ENCODE measurements at regions not wholly inside any gene's neighbourhood (a gene's known extent, or its start where the extent isn't known, plus 50 kb on each side); places are given as distances from the start of the nearest gene placed in this dataset.
A peak's percentile ranks its signal among the peaks of the same experiment; 100 is the strongest.

DNA sequence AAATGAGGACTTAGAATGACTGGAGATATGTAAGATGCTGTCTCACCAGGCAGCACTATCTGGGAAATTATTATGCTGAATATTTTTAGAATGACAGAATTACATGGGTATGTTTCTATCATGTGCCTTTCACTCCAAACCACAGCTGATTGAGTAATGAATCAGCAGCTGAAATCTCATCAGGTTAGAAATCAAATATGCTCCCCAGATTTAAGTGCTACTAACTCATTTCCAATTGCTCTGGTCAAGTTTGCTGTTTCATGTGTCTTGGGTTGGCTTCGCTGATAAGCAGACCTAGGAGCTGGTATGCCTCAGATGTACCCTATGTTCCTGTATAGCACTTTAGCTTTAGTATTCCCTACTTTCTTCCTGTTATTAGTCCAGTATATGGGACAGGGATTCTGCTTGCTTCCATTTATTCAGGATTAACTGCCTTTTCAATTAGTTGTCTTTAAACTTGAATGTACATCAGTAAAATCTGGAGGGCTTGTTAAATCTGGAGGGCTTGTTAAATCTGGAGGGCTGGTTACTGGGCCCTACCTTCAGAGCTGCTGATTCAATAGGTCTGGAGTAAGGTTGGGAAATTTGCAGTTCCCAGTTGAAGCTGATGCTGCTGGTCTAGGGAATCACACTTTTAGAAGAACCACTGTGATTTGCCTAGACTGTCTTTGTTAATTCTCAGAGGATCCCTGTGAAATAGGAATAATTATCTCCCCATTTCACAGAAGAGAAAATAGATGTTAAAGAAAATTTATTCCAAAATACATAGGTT lies 172.9 kb downstream of the DKK1 start:
- Mint-ChIP-seq H3K9me3 (no peaks in the 10 kb centered on the region), H3K4me3 (peak overlapping the region; percentile 44), H3K36me3 (ENCODE audit: low read depth) (peaks cover 6% of the 10 kb centered on the region), H3K4me1 (ENCODE audit: low read depth) (peaks cover 88% of the 10 kb centered on the region), H3K27me3 (ENCODE audit: insufficient read depth) (no peaks in the 10 kb centered on the region), H3K27ac (peak overlapping the region; percentile 89)
- TF ChIP-seq, protein P1, sequence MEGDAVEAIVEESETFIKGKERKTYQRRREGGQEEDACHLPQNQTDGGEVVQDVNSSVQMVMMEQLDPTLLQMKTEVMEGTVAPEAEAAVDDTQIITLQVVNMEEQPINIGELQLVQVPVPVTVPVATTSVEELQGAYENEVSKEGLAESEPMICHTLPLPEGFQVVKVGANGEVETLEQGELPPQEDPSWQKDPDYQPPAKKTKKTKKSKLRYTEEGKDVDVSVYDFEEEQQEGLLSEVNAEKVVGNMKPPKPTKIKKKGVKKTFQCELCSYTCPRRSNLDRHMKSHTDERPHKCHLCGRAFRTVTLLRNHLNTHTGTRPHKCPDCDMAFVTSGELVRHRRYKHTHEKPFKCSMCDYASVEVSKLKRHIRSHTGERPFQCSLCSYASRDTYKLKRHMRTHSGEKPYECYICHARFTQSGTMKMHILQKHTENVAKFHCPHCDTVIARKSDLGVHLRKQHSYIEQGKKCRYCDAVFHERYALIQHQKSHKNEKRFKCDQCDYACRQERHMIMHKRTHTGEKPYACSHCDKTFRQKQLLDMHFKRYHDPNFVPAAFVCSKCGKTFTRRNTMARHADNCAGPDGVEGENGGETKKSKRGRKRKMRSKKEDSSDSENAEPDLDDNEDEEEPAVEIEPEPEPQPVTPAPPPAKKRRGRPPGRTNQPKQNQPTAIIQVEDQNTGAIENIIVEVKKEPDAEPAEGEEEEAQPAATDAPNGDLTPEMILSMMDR (IDR thresholded peaks at IDR 0.05): no peak
- peak; percentile 92 for DNase-seq

DNA sequence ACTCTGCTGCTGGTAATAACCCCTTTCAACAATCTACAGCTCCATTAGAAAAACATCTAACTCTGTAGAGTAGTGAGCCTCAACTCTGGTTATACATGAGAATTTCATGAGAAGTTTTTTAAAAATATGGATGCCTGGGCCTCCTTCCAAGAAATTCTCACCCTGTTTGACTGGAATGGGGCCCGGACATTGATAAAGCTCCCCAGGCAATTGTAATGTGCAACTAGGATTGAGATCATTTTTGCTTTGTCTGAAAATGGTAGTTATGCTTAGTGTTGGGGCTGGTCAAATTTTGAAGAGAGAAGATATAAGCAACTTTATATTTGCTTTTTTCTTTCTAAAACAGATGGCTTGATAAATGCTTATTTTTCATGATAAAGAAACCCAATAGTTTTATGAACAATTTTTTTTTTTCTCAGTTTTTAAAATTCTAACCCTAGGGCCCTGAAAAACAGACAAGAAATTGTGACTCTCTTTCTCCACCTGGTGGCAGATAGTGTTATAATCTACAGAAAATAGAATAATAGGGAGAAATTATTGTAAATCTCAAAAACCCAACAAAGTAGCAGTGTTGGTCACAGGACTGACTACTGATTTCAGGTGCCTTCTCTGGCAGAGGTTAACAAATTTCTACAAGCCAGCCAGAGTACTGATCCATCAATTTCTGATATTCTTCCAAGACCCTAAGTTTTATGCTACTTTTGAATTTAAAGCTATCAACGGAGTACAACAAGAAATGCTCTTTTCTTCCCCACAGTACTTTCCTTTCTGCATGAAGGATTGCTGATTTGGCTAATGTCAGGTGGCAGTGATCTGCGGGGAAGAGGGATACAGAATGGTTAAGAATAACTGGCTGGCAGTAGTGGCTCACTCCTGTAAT lies 174.8 kb downstream of the DKK1 start:
- peaks cover 5% of the 10 kb centered on the region for H3K36me3 Mint-ChIP-seq (ENCODE audit: low read depth)
- TF ChIP-seq, protein P1 (IDR thresholded peaks at IDR 0.05): peak; percentile 91
- DNase-seq: peak; percentile 60
- H3K9me3 Mint-ChIP-seq: no peaks in the 10 kb centered on the region; the same call in 1 of the 2 replicates
- peak overlapping the region; percentile 47; the same call in 1 of the 2 replicates for H3K4me3 Mint-ChIP-seq
- H3K27me3 Mint-ChIP-seq (ENCODE audit: insufficient read depth): no peaks in the 10 kb centered on the region
- H3K27ac Mint-ChIP-seq: peak overlapping the region; percentile 89
- peaks cover 81% of the 10 kb centered on the region for H3K4me1 Mint-ChIP-seq (ENCODE audit: low read depth)

DNA sequence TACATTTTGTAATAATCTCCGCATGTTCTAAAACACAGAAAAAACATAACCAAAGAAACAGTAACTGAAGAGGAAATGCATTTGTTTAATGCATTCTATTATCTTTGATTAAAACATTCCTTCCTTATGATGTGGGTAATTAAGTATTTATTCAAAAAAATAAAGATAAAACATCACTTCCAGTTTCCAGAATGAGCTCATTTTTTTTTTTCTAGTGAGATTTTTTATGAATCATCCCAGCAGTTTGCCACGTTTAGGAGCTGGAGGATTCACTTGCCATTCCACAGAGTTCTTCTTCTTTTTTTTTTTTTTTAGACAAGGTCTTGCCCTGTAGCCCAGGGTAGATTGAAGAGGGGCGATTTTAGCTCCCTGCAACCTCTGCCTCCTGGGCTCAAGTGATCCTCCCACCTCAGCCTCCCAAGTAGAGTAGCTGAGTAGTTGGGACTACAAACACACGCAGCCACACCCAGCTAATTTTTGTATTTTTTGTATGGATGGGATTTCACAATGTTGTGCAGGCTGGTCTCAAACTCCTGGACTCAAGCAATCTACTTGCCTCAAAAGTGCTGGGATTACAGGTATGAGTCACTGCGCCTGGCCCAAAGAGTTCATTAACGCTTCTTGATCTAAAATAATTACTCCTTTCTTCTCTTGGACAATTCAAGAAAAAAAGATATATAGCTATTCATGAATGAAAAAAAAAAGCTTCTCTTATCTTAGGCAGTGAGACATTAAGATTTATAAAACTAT lies 177.3 kb downstream of the DKK1 start:
- Mint-ChIP-seq H3K36me3 (ENCODE audit: low read depth) (peaks cover 20% of the 10 kb centered on the region), H3K27me3 (ENCODE audit: insufficient read depth) (no peaks in the 10 kb centered on the region), H3K4me3 (peak overlapping the region; percentile 49), H3K9me3 (no peaks in the 10 kb centered on the region; the same call in 1 of the 2 replicates), H3K4me1 (ENCODE audit: low read depth) (peaks cover 58% of the 10 kb centered on the region), H3K27ac (peak overlapping the region; percentile 98)
- TF ChIP-seq, protein P1 (IDR thresholded peaks at IDR 0.05): no peak
- DNase-seq: peak; percentile 41

DNA sequence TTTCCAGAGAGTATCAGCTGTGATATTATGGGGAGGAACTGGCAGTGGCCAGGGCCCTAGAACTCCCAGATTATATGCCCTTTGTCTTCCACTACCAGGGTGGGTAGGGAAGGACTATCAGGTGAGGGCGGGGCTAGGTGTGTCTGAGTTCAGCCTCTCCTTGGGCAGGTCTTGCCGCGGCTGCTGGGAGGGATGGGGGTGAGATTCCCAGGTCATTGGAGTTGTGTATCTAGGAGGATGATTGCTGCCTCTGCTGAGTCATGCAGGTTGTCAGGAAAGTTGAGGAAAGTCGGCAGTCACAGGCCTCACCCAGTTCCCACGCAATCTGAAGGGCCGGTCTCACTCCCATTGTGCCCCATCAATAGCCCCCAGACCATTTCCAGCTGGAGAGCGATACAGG lies 185.2 kb downstream of the DKK1 start:
- TF ChIP-seq, protein P1 (IDR thresholded peaks at IDR 0.05): no peak
- no peak overlapping the region for H3K27ac Mint-ChIP-seq
- H3K4me1 Mint-ChIP-seq (ENCODE audit: low read depth): peaks cover 11% of the 10 kb centered on the region
- H3K9me3 Mint-ChIP-seq: peaks cover 16% of the 10 kb centered on the region
- no peaks in the 10 kb centered on the region for H3K27me3 Mint-ChIP-seq (ENCODE audit: insufficient read depth)
- peaks cover 48% of the 10 kb centered on the region for H3K36me3 Mint-ChIP-seq (ENCODE audit: low read depth)
- no peak for DNase-seq
- H3K4me3 Mint-ChIP-seq: no peak overlapping the region

DNA sequence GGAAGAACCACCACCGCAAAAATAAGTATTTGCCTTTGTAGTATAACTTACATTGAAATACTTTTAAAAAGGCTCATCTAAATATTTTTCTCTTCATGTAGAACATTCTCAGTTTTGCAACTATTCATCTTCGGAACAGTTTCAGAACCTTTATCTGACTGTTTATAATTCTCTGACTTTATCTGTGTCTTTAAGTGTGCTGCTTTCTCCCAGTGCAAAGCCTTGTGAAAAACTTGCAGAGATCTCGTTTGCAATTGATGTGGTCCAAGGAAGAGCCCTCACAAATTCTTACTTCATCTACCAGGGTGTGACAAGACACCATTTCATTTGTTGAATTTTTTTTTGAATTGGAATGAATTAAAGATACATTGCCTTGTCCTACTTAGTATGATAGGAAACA lies 186.4 kb downstream of the DKK1 start:
- Mint-ChIP-seq H3K4me3 (no peak overlapping the region), H3K27ac (no peak overlapping the region), H3K4me1 (ENCODE audit: low read depth) (peaks cover 11% of the 10 kb centered on the region), H3K9me3 (peaks cover 26% of the 10 kb centered on the region), H3K36me3 (ENCODE audit: low read depth) (peaks cover 56% of the 10 kb centered on the region), H3K27me3 (ENCODE audit: insufficient read depth) (no peaks in the 10 kb centered on the region)
- DNase-seq: no peak
- TF ChIP-seq, protein P1 (IDR thresholded peaks at IDR 0.05): no peak
